GM21367 (cell line): ENCODE measurements at regions not wholly inside any gene's neighbourhood (a gene's known extent, or its start where the extent isn't known, plus 50 kb on each side); places are given as distances from the start of the nearest gene placed in this dataset.

Experiments used
- ATAC-seq: cut with Tn5 transposase; IDR thresholded peaks from one replicate; pipeline ENCODE4 v1.9.1; 2021; ENCODE audit not compliant: unreplicated experiment

DNA sequence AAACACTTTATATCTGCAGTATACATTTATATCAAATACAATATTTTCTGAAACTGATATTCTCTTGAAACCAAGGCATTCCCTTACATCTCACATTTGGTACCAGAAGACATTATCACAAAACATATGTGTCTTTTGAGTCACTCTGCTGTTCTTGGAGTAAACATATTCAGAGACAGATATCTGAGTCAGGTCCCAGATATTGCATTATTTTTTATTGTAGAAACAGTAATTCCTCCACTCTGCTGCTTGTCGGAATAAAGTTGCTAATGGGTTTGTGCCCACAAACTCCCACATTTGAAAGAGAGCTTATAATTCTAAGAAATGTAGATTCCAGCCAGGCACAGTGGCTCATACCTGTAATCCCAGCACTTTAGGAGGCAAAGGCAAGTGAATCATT, 261.1 kb upstream of the DAPK1 start:
- ATAC-seq: no peak

DNA sequence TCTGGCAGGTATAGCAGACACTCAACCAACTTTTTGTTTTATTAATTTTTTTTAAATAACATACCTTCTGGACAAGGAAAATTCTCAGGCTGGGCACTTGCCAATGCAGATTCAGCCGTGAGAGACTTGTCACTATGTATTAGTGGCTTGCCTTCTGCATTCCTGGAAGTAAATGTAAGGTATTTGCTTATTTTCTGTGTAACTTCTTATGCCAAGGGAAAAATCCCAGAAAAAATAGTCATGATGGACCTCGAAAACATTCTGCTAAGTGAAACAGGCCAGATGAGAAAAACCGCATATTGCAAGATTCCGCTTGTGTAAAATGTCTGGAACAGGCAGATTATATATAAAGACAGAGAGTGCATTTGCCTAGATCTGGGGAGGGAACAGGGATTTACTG, 260.3 kb upstream of the DAPK1 start:
- no peak for ATAC-seq

DNA sequence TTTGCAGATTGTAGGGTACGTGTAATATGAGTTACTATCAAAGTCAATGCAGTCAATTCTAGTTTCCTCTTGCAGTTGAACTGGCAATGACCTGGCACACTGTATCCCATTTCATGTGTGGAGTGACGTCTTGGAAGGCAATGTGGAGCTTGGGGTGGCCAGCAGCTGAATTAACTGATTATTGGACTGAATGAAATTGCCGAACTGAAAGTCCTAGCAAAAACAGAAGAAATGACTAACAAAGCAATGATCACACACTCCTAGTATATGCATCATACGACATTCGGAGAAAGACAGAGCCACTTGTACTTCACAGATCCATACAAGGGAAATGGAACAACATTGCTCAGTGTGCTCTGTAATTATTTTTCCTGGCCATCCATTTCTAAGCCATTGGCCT, 259.1 kb upstream of the DAPK1 start:
- no peak for ATAC-seq

DNA sequence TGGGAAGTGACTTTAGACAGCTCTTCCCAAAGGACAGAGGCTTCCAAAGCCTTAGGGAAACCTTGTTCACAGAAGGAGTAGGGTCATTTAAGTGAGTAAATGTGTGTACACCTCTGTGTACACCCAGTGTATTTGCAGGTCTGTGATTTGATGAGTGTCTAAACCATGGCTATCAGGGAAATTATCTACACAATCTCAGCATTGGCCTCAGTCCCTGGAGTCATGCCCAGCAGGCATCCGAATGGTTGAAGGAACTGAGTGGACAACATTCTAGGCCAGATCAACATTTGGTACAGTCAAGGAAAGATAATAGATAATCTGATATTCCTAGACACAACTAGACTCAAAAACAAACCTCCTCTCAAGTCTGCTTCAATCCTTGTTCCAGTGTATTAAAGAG, 258.4 kb upstream of the DAPK1 start:
- ATAC-seq: no peak

DNA sequence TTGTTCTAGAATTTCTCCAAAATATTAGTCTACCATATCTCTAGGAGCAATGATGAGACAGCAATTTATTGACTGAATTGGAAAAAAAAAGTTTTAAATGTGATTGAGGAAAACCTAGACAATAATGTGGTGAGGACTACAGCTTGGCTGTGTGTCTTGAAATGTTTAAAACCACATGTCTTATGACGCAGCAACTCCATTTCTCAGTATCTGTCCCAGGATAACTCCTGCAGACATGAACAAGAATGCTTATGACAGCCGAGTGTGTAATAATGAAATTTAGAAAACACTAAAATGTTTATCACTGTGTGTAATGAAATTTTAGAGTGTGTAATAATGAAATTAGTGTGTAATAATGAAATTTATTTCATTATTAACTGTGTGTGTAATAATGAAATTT, 254.1 kb upstream of the DAPK1 start:
- no peak for ATAC-seq

DNA sequence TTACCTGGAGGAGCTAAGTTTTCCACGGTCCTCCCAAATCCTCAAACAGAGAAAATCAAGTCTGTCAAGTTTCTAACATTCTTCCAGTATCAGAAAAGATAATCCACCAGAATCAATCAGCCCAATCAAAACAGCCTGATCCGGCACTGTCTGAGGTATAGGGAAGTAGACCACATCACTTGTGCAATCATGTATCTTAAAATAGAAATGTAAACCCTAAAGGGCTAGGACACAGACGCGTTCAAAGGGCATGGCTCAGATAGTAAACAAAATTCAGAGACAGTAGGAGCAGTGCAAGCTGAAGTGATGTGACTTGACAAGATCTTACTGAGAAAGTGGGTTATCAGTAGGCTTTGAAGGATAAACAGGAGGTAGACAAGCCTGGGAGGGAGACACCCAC, 252.4 kb upstream of the DAPK1 start:
- ATAC-seq: no peak

DNA sequence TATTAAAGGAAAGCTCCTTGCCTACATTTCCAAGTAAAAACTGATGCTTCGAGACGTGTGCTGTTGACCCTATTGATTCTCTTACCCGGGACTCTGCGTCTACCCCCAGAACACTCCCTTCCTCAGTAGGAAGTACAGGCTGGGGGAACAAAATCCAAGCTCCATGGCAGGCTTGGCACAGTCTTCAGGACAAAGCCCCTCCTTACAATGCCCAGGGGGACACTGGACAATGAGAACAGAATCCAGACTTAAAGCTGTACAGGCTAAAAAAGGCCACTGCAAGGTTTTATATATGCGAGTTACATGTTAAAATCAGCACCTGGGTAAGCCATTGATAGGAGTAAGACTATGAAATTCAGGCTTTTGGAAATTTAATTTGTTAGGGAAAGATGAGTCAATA, 250.6 kb upstream of the DAPK1 start:
- ATAC-seq: no peak

DNA sequence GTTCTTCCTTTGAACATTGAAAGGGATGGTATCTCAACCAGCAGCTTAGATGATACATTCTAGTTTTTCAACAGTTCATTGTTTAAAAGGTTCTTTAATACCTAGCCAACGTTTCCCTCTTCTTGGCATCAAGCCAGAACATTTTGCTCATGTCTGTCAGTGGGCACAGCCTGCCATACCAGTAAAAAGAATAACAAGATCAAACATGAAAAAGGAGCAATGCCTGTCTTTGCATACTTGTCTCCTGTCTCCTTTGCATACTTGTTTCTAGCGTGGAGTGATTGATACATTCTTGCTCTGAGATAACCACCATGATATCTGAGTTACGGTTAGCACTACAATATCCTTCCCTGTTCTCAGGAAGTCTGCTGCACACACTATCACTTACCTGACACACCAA, 248.6 kb upstream of the DAPK1 start:
- no peak for ATAC-seq

DNA sequence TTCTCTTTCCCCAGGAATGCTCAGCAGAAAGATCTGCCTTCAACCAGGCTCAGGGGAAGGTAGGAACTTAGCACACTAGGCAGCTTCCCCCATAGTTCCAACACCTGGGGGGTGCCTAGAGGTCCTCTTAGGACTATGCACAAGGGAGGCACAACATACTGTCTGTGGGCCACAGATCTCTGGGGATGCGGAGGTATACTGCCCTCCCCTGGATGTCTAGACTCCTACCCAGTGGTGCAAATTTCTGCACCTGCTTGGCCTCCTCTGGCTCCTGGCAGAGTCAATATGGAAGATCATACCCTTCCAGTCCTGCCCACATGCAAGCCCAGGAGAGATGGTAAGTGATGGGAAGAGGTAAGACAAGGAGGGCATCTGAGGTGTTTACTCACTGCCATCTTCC, 247.5 kb upstream of the DAPK1 start:
- ATAC-seq: no peak

DNA sequence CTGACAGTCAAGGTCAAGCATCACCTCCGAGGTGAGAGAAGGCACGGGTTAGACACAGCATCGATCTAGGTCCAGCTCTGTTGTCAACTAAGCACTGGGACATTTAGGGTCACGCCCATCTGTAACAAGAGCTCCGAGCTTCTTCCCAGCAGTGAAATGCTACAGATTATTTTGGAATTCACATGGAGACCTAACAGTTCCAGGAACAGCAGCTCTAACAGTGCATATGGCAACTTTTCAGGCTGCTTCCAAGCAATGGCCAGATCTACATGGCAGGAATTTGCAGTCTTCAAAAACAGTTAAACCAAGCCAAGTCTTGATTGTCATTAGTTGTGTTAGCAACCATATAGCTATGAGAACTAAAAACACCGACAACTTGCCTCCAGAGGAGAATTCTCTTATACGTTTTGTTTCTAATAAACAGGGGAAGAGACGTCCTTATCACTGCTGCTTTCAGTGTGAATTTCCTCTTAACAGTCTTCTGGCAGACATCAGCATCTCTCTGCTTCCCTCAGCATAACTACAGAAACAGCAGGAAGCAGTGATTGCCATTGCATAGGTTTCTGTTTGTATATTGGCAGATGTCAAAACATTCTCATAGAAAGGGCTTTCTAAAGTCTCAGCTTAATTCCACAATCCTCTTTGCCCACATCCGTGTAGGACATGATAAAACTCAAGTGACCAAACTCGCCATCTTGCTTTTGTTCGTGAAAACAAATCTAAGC, 242.1 kb upstream of the DAPK1 start:
- ATAC-seq: no peak

DNA sequence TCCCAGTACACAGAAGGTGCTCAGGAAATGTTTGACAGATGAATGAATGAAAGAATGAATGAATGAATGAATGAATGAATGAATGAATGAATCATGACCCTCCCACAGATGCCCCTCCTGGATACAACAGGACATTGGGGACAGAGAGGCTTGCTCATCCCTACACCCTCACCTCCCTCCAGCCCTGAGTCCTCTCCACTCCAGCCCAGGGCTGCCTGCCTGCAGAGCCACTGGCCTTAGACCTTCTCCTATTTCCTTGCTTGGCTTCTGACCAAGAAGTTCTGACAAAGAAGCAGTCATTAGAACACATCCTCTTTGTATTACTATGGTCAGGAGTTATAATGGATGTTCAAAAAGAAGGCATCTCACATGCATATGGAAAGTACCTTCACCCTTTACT, 240.7 kb upstream of the DAPK1 start:
- no peak for ATAC-seq

DNA sequence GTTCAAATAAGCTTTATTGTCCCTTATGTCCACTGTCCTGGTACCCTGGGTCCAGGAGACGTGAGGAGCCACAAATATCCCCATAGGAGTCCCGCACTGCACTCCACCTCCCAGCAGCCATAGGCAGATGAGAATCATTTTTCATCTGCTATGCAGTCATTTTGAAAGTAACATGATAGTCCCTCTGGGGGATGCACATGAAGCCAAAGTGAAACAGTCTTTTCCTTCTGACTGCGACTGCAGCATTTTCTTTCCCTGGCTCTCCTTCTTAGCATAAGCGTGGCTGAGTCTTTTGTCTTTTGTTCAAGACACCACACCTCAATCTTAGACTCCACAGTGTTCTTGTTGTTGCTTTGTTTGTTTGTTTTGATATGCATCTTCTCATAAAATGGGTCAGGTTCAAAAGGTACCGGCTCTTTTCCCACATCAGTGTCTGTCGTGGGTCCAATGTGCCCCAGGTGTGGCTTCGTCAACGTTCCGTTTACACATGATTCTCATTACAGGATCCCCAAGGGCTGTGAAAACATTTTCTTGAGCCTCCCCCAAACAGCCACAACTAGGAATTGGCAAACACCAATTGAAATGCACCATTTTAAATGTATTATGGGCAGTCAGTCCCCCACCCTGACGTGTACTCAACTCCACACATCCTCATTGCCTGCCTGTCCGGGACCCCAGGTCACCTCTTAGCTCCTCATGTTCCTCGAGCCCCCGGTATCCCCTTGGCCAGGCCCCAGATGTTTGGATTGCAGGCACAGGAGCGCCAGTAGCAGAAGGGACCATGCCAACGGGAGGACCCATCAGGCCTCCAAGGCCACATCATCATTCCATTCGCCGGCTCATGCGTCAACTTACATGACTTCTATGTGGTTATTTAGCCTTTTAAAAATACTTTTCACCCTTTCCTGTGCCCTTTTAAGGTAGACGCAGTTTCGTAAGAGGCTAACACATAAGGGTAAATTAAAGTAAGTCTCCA, 237.8 kb upstream of the DAPK1 start:
- no peak for ATAC-seq

DNA sequence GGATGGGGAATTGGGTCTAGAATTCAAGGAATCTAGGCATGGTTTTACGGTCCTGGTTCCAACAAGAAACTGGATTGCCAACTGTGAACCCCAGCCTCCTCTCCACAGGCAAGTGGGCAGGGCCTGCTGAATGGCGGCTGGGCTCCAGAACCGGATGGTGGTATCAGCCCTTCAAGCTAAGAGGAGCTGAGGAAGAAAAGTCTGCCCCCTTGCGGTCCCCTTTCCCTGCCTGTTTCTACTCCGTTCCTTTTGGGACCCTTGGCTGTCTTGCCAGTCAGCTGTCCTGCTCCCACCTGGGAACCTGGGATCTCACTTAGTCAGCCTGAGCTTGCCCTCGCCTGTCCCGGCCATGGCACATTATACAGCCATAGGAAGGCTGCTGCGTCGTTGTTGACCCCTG, 234.4 kb upstream of the DAPK1 start:
- ATAC-seq: no peak

DNA sequence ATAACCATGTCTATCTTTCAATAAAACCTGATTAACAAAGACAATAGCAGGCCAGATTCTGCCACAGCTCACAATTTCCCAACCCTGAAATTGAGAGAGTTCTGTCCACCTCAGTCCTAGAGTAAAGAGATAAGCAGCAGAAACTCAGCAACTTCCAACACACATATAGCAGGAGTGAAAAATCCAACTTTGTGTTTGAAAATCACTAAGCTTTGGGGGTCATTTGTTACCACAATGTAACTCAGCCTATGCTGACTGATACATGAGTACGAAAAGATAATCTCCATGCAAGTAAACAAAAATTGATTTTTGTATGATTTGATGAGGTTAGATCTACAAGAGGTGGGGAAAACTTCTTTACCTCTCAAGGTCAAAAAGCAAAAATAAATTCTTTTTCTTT, 231.0 kb upstream of the DAPK1 start:
- no peak for ATAC-seq

DNA sequence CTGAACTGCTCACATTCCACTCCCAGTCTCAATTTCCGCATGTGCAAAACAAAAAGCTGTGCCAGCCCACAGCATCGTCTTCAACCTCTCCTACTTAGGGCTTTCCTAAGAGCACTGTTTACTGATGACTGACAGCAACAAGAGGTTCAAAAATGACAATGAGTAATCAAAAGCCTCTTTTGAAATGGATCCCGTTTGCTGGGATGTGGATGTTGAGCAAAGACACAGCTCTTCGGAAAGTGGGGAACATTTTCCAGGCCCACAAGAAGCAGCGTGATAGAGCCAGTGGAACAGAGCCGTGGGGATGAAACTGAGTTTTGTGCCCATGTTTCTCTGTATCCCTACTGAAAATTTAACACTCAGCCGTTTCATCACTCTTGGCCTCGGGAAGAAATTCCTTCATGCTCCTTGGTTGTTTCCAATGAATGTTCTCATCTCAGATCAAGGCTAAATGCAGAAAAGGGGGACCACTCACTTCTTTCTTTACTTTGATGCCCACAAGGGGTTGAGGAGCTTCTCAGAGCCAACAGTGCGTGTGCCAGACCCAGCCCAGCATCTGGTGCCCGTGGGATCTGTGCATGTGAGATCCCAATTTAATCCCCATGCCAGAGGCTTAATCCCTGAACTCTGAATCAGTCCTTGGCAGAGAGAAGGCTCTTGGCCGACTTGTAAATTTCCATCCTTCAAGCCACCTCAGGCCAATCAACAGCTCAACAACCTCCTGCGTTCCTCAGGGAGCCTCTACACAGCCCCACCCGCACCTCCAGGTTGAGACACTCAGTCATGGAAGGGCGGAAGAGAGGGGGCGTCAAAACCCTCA, 230.2 kb upstream of the DAPK1 start:
- ATAC-seq: no peak

DNA sequence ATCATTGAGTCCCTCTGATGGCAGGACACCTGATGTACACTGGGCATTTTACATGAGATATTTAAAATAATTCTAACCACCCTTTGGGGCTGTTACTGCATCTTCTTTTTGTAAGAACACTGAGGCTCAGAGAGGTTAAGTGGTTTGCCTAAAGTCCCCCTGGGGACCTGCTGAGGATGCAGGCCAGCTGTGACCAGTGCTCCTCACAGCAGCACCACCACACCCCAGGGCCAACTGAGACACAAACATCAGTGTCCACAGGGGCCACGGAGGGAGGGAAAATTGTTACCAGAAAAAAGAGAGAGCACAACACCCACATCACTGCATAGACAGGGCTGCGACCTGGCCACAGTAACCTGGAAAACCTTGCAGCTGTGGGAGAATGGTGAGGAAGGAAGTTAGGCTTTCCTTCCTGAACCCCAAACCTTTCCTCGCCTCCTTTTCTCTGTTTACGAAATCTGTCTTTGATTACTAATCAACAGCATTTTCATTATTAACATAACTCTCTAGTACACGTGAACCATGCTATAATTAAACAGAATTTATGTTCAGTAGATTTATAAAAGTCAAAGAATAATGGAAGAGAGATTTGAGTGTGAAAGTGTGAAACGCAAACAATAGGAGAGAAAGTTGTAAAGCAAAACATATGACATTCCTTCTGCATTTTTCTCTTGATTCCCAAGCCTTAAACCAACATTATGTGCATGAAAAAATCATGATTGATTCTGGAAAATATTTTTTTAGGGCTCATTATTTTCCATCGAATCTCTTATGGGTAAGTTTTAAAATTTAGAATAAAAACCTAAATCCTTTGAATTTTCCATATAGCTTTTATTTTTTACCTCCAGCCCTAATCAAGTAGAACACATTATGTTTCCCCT, 228.1 kb upstream of the DAPK1 start:
- ATAC-seq: no peak

DNA sequence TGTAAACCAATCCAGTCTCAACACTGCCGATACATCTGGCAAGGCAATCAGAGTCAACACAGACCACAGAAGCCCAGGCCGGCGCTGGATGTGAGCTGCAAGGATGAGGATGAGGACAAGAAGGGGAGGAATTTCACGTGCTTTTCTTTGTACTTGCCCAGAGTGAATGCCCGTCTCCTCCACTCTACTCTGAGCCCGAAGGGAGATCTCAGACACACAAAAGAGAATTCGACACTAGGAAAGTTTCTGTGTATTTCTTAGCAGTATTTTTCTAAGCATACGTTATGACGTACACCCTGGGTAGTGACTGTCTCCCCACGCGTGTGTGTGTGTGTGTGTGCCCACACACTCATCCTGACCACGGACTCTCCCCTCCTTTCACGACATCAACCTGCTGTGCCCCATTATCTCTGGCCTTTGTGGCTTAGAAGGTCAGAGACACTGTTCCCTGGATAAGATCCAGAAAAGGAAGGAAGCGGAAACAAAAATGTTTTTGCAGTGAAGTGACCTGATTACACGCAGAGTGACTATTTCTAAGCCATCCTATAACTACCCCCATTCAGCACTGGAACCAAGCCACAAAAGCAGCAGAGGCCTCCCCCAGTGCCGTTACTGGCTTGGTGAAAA, 227.3 kb upstream of the DAPK1 start:
- no peak for ATAC-seq

DNA sequence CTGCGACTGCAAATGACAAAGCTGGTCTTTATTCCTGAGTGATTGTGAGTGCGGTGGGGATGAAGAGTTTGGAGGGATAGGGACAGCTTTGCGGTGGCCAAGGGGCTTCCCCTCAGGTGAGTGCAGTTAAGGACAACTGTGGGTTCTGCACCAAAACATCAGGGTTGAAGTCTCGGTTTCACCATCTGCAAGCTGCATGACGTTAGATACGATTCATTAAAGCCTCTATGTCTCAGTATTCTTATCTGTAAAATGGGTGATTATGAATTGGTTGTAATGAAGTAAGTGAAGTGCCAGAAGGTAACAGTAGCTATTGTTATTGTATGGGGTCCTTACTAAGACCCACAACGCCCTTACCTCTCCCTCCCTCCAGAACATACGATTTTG, 226.8 kb upstream of the DAPK1 start:
- no peak for ATAC-seq

DNA sequence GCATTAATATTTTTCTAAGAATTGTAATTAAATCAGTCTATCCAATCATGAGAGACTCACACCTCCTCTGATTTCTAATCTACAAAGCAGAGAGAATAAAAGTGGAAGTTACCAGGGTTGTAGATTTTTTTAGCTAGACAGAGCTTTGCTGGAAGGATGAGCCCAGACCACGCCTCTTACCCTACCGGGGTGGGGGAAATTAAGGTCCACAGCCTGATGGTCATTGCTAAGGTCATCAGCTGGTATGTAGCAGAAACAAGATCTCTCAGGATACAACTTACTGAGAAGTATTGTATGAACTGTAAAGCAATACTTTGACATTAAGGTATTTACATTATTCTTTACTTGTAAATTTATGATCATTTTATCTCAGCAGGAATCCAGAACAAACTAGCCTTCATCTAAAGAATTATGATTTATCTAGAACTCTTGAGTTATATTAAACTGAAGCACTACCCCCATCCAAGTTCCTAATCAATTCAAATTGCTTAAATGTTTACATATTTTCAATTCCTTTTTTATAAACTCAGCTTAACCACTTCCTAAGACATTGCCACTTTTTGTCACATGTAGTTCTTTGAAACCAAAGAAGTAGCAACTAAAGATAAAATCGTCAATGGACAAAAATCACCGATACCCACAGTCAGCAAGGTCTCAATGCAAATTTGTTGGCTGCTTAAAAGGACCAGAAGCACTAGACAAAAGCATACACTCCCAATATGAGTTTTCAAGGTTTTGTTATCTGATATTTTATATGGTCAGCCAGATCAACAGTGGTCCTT, 225.8 kb upstream of the DAPK1 start:
- ATAC-seq: no peak
